HG03457 (cell line): ENCODE measurements at regions not wholly inside any gene's neighbourhood (a gene's known extent, or its start where the extent isn't known, plus 50 kb on each side); places are given as distances from the start of the nearest gene placed in this dataset.
"Not testable (repeated sequence)": the region's sequence is repeated elsewhere in the genome, so short reads cannot be mapped to it uniquely, and the experiment has no call there.

Experiments used
- ATAC-seq: cut with Tn5 transposase; IDR thresholded peaks from one replicate; pipeline ENCODE4 v1.9.1; 2021; ENCODE audit warnings: moderate number of reproducible peaks; ENCODE audit not compliant: unreplicated experiment

DNA sequence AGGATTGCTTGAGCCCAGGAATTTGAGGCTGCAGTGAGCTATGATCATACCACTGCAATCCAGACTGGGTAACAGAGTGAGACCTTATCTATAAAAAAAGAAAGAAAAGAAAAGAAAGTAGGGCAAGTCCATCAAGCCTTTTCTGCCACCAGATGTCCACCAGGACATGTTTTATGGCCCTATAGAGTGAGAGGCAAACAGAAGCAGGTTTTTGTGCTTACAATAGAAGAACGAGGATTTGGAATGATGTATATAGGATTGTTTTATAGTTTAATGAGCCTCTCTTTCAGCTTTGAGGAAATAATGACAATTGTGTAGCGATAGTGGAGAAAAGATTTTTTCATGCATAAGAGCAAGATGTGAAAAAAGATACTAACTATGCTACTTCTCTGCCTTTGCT, 480.5 kb downstream of the KLF12 start:
- no peak for ATAC-seq

GRCh38 chr13:73647417-73647816, 486.8 kb downstream of the KLF12 start:
- no peak for ATAC-seq

DNA sequence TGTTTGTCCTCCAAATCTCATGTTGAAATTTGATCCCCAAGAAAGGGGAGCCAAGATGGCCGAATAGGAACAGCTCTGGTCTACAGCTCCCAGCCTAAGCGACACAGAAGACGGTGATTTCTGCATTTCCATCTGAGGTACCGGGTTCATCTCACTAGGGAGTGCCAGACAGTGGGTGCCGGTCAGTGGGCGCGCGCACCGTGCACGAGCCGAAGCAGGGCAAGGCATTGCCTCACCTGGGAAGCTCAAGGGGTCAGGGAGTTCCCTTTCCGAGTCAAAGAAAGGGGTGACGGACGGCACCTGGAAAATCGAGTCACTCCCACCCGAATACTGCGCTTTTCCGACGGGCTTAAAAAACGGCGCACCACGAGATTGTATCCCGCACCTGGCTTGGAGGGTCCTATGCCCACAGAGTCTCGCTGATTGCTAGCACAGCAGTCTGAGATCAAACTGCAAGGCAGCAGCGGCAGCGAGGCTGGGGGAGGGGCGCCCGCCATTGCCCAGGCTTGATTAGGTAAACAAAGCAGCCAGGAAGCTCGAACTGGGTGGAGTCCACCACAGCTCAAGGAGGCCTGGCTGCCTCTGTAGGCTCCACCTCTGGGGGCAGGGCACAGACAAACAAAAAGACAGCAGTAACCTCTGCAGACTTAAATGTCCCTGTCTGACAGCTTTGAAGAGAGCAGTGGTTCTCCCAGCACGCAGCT, 493.6 kb downstream of the KLF12 start:
- ATAC-seq, result not testable (repeated sequence)

- ATAC-seq, result no peak
Measured at GRCh38 chr13:73635166-73635787, 498.9 kb downstream of the KLF12 start.

- ATAC-seq, result no peak
Measured at GRCh38 chr13:73633817-73634460, 500.3 kb downstream of the KLF12 start.

GRCh38 chr13:73631411-73631810, 502.8 kb downstream of the KLF12 start:
- ATAC-seq, result no peak

GRCh38 chr13:73625562-73626339, 508.5 kb downstream of the KLF12 start:
- ATAC-seq, result no peak

DNA sequence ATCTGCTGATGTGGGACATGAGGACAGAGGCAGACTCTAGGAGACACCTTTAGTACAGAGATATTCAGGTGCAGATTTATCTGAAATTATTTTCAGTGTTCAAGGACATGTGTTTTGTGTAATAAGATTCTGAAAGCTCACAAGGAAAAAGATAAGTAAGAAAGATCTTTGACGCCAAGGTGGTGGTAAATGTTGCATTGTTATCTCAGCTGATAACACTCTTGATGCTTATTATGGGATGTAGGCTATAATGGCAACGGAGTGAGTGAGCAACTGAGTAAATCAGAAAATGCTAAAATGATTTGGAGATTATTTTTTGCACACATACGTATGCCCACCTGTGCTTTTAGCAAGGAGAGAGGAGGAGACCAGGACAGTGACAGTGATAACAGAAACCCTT, 510.9 kb downstream of the KLF12 start:
- ATAC-seq, result no peak

DNA sequence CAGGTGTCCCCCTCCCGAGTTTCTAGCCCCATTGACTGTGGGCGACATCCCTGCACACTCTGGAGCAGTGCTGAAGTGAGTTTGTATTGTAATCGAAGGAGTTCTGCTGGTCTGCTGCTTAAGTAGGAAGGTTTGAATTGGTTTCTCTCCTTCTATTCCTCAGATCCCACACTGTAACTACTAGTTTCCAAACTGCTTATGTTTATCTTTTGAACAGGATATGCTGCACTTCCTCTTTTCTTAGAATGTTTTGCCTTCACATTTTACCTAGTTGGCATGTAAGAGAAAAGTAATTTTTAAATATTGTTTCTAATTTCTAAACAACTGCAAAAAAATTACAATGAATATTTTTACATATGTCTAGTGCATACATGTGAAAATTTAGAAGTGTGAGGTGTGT, 511.8 kb downstream of the KLF12 start:
- ATAC-seq, result no peak

DNA sequence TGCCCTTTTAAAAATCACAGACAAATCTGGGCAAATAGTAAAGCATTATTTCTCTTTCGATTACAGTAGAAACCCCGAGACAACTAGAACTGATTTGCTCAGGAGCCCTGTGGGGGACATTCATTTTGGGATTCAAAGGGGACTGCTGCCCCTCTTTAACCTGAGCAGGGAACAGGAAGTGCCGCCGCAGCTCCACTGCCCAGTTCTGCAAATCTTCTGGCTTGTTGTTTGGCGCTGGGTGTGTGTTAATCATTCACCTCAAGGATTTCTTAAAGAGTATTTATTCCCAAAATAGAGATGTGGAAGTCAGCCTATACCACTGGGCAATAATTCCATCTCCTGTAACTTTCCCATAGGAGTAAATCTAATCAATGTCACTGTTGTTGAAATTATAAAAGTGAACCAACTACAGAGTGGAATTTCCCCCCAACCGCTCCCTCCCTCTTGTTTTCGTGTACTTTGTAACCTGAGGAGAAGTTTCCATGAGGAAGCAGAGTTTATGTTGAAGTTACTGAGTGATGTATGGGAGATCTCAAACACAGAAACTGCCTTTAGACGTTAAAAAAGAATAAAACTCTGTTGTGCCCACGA, 515.8 kb downstream of the KLF12 start:
- ATAC-seq, result no peak

GRCh38 chr13:73616861-73617260, 517.3 kb downstream of the KLF12 start:
- no peak for ATAC-seq

DNA sequence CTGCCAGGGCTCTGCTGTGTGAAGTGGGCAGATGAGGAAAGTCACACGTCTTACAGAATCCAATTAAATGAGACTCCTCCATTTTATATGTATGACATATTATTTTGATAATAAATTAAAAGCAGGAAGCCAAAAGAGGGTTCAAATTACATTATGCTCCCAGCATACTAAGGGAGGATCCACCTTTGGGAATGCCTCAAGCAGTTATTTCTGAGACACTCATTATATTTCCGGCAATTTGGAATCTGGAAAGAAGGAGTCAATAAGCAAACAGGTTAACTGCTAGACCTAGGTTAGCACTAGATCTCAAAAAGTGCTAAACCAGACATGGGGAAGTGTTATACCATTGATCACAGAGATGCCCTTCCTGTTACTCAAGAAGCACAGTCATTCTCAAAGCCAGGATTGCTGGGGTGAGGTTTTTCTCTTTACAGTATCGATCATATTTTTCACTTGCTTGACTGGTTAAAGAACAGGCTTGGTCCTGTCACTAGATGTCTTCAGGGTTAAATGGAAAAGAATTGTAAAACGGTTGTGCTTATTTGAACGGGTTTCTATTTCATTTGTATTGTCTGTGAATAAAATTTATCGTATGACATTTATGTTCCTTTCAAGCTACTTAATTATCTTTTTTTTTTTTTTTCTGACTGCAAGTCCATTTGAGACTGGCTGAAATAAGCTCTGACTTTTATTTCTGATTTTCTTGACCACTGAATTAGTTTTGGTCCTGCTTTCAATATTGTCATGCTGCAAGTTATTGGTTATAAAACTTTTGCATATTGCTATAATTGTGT, 523.2 kb downstream of the KLF12 start:
- no peak for ATAC-seq

DNA sequence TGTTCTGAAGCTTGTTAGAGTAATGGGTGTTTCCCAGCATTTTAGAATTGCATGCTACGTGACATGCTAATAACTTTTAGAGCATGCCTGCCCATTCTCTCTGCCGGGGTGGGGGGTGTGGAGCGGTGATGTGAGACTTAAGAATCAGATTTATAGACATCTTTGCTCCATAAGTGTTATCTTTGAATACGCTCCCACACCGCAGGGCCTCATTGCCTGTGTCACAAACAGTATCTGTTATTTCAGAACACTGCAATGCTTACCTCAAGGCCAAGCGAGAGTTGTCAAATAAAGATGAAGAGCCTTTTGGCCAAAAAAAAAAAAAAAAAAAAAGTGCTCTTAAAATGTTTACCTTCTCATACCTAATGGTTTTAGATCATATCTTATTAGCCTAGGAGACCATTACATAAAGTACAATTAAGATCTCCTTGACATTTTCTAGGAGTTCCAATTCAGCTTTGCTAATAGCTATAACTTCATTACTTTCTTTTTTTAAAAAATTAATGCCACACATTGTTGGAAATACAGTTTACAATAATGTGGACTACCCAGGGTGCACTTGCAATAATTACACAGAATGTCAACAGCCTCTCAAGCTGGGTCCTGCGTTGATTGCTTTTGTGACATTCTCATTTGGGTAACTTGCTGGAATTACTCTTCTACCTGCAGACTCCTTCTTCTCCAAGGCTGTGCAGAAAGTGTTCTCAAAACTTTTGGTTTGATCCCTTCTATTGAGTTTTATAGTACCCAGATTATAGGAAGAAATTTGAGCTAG, 525.3 kb downstream of the KLF12 start:
- no peak for ATAC-seq

DNA sequence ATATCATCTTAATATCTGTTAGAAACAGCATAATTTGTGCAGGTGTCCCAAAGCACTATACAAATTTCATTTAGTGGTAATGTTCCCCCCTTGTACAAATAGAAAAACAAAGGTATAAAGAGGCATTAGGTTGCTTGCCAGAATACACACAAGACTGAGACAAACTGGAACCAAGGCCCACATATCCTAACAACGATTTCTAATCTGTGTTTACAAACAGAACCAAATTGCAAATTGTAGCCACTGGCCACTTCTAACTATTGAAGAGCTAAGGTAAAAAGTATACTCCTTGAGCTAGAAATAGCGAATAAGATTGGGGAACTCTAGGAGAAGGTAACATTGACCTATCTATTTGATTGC, 526.1 kb downstream of the KLF12 start:
- ATAC-seq, result no peak

GRCh38 chr13:73607489-73608156, 526.6 kb downstream of the KLF12 start:
- no peak for ATAC-seq

DNA sequence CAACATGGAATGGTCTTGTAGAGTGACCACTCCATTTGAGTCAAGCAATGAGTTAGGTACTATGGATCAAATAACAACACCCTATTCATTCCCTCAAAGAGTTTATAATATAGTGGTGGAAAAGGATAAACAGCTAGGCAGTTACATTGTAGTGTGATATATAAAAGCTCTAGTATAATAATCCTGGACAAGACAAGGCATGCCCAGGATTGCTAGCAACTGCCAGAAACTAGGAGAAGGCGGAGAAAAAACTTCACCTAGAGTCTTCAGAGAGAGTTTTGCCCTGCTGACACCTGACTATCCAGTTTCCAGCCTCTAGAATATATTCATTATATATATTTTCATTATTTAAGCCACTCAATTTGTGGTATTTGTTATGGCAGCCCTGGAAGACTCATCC, 530.6 kb downstream of the KLF12 start:
- no peak for ATAC-seq

GRCh38 chr13:73602295-73602694, 531.9 kb downstream of the KLF12 start:
- ATAC-seq, result no peak

DNA sequence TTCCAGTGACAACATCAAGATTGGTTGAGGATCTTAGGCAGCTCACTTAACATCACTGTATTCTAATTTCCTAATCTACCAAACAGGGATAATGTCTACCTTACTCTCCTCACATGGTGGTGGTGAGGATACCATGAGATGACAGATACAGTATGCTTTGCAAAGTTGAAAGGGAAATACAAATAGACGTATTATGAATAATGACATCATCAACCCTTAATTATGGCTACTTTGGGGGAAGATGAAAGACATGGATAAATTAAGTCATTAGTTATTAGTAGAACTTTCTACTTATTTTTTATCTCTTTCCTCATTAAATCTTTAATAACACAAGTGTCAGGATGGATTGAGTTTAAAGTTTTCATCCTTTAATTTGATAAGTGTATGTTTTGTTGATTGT, 532.5 kb downstream of the KLF12 start:
- no peak for ATAC-seq
